ENCODE measurements at regions not wholly inside any gene's neighbourhood (a gene's known extent, or its start where the extent isn't known, plus 50 kb on each side); places are given as distances from the start of the nearest gene placed in this dataset. TPM values are rescaled to one million over a fixed set of nuclear protein-coding genes. Genes with fewer than 3 reads are reported as not detected.

Small RNA genes lying in the stretch of these regions (small RNA-seq; reads per million reads assigned to genes)
- gene AC233702.6 (ENCODE audit: low replicate concordance) (not detected), gene AC233702.8 (ENCODE audit: low replicate concordance) (not detected)
